Epidermal melanocyte (primary cell): ENCODE measurements at regions not wholly inside any gene's neighbourhood (a gene's known extent, or its start where the extent isn't known, plus 50 kb on each side); places are given as distances from the start of the nearest gene placed in this dataset.

ENCODE experiments used
- DNase-seq: peaks from one replicate; pipeline ENCODE4 v3.0.0; 2011; ENCODE audit warnings: low spot score; ENCODE audit not compliant: insufficient read length

DNA sequence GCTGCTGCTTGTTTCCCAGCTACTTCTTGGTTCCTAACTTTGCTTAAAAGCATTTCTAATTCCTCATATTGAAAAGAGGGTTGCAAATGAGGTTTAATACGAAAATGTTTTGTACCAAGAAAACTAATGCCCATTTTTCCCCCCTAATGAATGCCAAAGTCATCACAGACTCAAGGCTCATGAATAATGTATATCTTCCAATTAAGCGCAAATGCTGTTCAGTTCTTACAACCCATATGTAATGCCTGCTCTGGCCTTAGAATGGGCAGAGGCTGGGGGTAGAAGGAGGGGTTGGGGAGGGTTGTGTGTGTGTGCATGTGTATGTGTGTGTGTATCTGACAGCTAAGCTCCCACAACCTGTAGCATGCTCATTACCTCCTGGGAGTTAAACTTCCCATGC is 901.7 kb downstream of the KCNMA1 start:
- DNase-seq: no peak

DNA sequence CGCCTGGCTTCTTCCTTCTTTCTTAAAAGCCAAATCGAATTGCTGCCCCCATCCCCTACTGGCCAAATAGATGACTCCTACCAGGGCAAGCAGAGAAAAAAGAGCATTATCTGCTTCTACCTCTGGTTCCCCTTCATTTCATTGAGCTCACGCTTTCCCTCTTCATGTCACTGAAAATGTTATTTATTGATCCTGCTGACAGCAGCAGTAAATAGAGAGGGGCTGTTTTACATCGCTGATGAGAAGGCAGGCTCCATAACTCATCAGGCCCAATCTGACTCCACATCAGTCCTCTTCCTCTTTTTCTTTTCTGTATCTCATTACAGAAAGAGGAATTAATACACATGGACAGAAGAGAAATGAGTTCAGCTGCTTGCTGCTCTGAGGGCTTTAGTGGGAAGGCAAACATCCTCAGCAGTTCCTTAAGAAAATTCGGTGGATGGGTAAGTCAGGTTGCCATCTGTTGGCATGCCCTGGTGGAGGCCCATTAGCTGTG is 904.1 kb downstream of the KCNMA1 start:
- no peak for DNase-seq

DNA sequence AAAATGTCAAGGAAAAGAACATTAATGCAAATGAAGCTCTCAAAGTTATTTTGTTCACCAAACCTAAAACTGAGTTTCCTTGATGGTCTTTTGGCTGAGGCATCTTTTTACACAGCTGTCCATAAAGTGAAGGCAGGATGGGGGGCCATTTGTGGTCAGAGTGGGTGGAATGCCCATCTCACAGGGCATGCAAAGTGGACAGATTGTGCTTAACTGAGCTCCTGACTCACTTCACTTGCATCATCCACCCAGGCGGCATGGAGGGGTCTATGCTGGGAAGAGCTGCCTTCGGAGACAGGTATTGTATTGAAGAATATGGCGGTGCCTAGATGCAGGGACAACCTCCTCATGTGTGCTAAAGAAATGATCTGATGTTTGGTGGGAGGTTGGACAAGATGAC is 905.3 kb downstream of the KCNMA1 start:
- DNase-seq: no peak

GRCh38 chr10:76729841-76730487 is 907.6 kb downstream of the KCNMA1 start:
- no peak for DNase-seq

DNA sequence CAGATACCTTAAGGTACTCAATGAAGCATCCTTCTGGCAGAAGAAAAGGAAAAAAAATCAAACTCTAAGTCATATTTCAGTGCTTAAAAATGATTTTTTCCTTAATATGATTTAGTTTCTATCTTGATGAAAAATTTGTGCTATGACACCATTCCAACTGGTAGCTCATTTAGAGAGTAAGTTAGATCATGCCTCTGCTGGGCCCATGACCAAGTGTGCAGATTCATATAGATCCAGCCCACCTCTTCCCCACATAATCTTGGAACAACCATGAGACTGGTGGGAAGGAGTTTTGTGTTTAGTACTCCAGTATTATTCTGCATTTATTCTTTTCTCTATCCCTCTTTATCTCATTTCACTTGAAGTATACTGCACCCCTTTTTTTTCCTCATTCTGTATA is 908.3 kb downstream of the KCNMA1 start:
- DNase-seq: no peak

- DNase-seq: no peak
Observed at GRCh38 chr10:76727038-76727437, 910.6 kb downstream of the KCNMA1 start.

- no peak for DNase-seq
Observed at GRCh38 chr10:76723844-76724243, 913.8 kb downstream of the KCNMA1 start.

GRCh38 chr10:76721891-76722505 is 915.6 kb downstream of the KCNMA1 start:
- no peak for DNase-seq

DNA sequence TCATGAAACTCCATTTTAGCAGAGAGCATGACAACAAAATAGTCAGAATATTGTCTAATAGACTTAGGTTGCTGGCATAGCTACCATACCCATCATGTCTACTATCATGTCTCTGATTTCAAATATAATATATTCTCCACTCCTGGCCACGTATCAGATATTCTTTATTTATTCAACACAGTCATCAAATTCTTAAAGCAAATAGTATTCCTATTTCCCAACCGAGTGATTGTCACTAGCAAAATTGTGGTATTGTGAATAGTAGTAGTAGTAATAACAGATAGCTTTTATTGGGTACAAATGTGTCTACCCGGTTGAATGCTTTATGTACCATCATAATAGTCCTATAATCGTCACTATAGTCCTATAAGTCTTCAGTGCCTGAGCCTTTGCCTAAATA is 918.6 kb downstream of the KCNMA1 start:
- DNase-seq: no peak

- DNase-seq: no peak
Observed at GRCh38 chr10:76717141-76717540, 920.5 kb downstream of the KCNMA1 start.

GRCh38 chr10:76711222-76711997 is 926.2 kb downstream of the KCNMA1 start:
- DNase-seq: no peak

DNA sequence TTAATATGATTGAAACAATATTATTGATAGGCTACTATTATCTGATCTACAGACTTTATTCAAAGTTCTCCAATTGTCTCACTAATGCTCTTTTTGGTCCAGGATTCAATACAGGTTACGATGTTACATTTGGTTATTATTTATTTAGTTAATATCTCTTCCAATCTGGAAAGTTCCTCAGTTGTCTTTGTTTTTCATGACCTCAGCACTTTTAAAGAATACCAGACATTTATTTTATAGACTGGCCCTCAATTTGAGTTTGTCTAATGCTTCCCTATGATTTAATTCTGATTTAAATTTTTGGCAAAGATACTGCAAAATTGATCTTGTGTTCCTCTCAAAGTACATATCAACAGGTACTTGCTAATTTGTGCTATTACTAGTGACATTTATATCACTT is 937.4 kb downstream of the KCNMA1 start:
- DNase-seq: no peak

GRCh38 chr10:76697923-76698322 is 939.7 kb downstream of the KCNMA1 start:
- no peak for DNase-seq

- DNase-seq: no peak
Observed at GRCh38 chr10:76695069-76695468, 942.5 kb downstream of the KCNMA1 start.

DNA sequence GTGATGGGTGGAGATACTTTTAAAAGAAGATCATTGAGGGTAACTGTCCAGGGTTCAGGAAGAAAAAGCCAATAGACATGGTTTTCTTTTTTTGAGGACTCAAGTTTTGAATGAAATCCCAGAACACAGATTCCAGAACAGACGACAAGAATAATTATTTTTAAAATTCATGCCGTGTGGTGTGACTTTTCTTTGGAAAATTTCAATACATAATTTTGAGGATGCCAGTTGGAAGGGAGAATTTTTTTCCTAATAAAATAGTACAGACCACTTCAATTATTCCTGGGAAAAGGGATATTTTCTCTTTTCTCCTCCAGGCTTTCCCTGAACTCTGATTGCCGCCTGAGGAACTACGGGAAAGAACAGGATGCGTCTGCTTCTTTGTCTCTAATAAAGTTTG is 951.4 kb downstream of the KCNMA1 start:
- DNase-seq: no peak

DNA sequence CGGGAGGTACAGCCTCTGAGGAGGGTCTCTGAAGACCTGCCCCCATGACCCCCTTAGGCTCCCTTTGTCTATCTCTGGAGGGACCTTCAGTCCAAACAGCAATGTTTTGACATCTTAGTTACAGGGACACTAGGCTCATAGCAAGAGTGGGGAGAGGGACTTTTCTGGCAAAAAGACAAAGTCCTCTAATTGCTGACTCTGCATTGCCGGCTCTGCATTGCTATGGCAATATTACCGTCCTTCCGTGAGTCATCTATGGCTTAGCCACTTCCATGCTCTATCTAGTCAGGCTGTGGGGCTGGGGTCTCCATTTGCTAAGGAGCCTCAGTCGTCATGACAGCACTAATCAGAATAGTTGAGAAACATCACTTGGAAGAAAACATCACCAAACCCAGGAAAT is 952.6 kb downstream of the KCNMA1 start:
- DNase-seq: no peak

GRCh38 chr10:76681153-76681552 is 956.5 kb downstream of the KCNMA1 start:
- DNase-seq: no peak

GRCh38 chr10:76679030-76679429 is 958.6 kb downstream of the KCNMA1 start:
- no peak for DNase-seq

DNA sequence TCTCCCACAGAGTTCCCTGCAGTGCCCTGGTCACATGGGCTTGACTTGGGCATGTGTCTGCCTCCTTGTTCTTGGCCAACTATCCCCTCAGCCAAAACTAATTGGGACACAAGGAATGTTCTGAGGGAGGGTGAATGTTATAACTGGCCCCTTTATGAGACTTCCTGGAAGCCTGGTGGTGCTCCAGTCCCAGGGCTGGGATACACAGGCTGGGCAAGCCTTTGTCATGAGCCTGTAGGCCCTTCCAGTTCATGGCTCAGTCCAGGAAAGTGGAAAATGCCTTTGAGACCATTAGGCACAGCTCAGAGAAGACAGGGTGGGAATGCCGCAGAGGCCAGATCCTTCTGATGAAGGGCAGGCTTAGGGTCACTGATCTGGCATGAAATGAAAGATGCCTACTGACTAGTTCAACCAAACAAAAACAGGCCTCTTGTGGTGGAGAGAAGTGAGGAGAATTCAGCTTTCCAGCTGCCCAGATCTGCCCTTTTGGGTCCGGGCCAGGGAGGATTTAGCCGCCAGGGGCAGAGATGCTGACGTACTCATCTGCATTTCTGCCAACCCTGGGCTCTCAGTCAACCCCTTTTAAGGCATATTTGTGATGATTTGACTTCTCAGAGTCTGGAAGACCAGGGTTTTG is 961.5 kb downstream of the KCNMA1 start:
- DNase-seq: peak; percentile 33

- DNase-seq: no peak
Observed at GRCh38 chr10:76675561-76675950, 962.1 kb downstream of the KCNMA1 start.

DNA sequence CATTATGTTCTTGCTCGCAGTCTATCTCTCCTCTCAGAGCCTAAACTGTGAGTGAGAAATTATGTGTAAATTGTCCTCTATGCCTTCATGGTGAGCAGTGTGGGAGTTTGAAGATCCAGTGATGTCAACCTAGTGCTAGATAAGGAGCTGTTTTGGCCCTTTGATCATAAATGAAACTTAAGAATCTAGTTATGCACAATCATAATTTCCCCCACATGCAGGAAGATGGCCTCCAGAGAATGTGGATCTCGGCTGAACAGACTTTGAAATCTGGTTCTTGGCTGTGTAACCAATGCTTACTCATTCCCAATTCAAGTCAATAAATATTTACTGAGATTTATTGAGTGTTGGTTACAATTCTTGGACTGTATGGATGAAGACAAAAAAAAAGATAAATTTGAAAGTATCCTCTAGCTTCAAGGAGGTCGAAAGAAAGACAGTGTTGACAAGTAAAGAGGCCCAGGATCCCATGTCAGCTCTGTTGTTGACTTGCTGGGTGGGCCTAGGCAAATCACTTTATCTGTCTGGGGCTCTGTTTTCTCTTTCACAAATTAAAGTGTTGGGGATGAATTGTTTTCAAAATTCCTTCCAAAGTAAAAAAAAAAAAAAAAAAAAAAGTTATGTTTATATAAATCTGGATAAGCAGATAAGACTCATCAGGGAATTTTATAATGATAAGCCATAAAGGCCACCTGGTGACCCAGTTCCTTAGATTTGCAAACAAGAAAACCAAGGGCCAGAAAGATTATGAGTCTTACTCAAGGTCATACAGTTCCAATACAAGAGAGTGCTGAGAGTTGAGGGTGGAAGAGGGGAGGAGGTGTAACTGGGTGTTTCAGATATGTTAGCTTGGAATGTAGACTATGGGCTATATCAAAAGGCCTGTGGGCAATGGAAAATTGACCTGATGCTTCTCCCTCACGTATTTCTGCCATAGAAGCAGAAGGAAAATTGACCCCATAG is 969.9 kb downstream of the KCNMA1 start:
- no peak for DNase-seq
